ENCODE measurements at regions not wholly inside any gene's neighbourhood (a gene's known extent, or its start where the extent isn't known, plus 50 kb on each side); places are given as distances from the start of the nearest gene placed in this dataset.

DNA sequence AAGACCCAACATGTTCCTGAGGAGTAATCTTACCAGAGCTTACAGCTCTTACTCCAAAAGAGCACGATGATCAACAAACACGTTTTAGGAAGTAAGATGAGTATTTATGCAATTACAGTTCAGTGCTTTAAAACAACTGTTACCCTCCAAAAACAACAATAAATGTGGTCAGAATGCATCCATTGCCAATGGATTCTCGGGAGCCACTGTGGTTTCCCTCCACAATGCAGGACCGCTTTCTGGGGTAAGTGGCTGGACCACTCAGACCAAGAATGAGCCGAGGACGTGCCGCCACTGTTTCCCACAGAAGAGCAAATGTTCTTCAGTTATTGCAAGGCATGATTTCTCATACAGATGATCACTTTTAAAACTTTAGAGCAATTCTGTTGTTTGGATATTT, 232.3 kb upstream of the MKLN1 start:
- TF ChIP-seq, protein P1, sequence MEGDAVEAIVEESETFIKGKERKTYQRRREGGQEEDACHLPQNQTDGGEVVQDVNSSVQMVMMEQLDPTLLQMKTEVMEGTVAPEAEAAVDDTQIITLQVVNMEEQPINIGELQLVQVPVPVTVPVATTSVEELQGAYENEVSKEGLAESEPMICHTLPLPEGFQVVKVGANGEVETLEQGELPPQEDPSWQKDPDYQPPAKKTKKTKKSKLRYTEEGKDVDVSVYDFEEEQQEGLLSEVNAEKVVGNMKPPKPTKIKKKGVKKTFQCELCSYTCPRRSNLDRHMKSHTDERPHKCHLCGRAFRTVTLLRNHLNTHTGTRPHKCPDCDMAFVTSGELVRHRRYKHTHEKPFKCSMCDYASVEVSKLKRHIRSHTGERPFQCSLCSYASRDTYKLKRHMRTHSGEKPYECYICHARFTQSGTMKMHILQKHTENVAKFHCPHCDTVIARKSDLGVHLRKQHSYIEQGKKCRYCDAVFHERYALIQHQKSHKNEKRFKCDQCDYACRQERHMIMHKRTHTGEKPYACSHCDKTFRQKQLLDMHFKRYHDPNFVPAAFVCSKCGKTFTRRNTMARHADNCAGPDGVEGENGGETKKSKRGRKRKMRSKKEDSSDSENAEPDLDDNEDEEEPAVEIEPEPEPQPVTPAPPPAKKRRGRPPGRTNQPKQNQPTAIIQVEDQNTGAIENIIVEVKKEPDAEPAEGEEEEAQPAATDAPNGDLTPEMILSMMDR (IDR thresholded peaks at IDR 0.05; ENCODE audit: insufficient read depth, low read length, poor library complexity, severe bottlenecking): no peak
- no peak for DNase-seq (ENCODE audit: low read depth)
- Histone ChIP-seq H3K4me3 (ENCODE audit: low read depth, low read length) (no peak overlapping the region), H3K27me3 (ENCODE audit: control insufficient read depth, insufficient read depth, low read length) (no peaks in the 10 kb centered on the region), H3K36me3 (ENCODE audit: control insufficient read depth, insufficient read depth, low read length) (no peaks in the 10 kb centered on the region)

DNA sequence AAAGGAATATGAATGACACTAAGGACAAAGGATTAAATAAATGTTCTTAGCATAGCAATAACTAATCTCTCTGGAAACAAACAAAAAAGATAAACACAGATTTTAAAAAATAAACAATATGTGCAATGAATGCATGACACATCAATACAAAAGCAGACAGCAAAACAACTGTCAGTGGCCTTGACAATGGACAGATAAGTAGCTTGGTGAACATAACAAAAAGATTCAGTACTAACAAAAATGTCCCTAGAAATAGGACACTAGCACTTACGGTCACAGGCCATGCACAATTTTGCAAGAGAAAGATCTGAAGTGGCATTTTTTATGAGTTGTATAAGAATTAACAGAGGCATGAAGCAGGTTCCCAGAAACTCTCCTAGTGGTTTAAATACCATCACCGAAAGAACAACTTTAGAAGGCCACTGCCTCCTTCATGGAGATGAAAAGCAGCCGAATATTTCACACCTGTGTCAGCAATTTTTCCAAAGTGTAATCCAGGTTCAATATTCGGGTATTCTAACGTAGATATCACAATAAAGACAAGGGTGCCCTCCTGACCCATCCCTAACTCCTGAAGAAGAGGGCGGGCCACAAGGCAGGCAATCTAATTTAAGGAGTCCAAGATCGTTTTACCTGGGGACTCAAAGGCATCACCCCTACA, 231.3 kb upstream of the MKLN1 start:
- DNase-seq (ENCODE audit: low read depth): no peak
- TF ChIP-seq, protein P1 (IDR thresholded peaks at IDR 0.05; ENCODE audit: insufficient read depth, low read length, poor library complexity, severe bottlenecking): no peak
- Histone ChIP-seq H3K4me3 (ENCODE audit: low read depth, low read length) (no peak overlapping the region), H3K27me3 (ENCODE audit: control insufficient read depth, insufficient read depth, low read length) (no peaks in the 10 kb centered on the region), H3K36me3 (ENCODE audit: control insufficient read depth, insufficient read depth, low read length) (no peaks in the 10 kb centered on the region)

DNA sequence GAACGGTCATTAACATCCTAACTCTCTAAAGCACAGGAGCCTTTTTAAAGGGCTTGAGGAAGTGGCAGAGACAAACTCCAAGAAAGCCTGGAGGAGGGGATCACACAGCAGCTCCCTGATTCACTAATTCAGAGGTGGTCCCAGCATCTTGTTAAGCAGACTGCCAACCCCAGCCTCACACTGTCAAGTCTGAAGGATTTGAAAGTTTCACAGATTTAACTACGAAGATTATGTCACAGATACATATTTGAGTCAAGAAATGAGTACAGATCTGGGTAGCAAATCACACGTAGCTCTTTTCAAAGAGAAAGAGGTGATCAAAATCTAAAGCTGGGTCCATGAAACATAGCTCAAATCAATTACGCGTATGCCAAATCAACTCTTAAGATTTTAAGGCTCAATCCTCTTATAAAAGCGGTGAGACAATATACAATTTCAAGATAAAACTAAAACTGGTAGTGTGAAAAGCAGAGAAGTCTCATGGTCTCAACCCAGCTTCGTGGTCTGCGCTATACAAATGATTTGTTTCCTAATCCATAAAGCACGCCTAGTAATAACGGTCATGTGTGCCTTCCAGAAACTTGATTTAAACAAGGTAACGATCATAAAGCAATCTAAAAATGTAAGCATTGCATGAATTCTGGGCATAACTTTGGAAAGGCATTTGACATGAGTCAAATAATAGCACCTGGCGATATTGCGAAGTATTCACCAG, 229.9 kb upstream of the MKLN1 start:
- TF ChIP-seq, protein P1 (IDR thresholded peaks at IDR 0.05; ENCODE audit: insufficient read depth, low read length, poor library complexity, severe bottlenecking): no peak
- no peaks in the 10 kb centered on the region for H3K36me3 ChIP-seq (ENCODE audit: control insufficient read depth, insufficient read depth, low read length)
- H3K27me3 ChIP-seq (ENCODE audit: control insufficient read depth, insufficient read depth, low read length): no peaks in the 10 kb centered on the region
- DNase-seq (ENCODE audit: low read depth): no peak
- H3K4me3 ChIP-seq (ENCODE audit: low read depth, low read length): no peak overlapping the region

DNA sequence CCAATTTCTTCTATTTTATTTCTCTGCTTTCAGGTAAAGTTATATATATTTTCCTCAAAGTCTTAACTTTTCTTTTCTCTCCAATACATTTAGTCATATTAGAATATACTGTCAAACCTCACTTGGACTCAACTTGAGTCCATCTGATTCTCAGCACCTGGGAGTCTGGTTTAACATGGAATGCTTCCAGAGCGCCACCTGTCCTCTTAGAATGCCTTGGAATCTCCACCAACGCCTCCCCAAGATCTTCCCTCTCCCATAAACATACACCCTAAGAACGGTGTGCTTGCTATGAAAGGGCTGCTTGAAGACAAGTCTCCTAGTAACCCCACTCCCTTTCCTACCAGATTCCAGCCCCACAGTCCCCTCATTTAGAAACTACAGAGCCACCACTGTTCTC, 229.1 kb upstream of the MKLN1 start:
- no peak for DNase-seq (ENCODE audit: low read depth)
- H3K36me3 ChIP-seq (ENCODE audit: control insufficient read depth, insufficient read depth, low read length): no peaks in the 10 kb centered on the region
- TF ChIP-seq, protein P1 (IDR thresholded peaks at IDR 0.05; ENCODE audit: insufficient read depth, low read length, poor library complexity, severe bottlenecking): no peak
- H3K4me3 ChIP-seq (ENCODE audit: low read depth, low read length): no peak overlapping the region
- no peaks in the 10 kb centered on the region for H3K27me3 ChIP-seq (ENCODE audit: control insufficient read depth, insufficient read depth, low read length)

DNA sequence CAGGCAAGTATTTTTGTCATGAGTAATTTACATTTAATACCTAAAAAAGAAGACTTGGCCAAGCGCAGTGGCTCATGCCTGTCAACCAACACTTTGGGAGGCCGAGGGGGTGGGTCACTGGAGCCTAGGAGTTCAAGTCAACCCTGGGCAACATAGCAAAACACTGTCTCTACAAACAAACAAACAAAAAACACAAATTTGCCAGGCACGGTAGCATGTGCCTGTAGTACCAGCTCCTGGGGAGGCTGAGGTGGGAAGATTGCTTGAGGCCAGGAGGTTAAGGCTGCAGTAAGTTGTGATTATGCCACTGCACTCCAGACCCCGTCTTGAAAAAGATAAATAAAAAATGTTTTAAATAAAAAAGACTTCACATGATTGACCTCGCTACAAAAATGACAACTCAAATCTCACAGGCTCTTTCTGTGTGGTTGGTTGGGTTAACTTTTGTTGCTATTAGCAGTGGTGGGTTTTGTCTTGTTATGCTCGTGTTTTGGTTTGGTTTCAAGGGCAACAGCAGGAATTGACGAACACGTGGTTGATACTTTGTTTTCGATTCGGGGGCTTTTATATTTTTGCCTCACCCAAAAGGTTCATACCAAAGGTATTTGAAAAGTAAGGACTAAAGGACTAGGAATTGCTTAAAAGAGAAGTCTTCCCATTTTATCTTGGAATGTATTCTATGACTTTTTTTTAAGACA, 227.2 kb upstream of the MKLN1 start:
- no peak for DNase-seq (ENCODE audit: low read depth)
- no peaks in the 10 kb centered on the region for H3K36me3 ChIP-seq (ENCODE audit: control insufficient read depth, insufficient read depth, low read length)
- no peak overlapping the region for H3K4me3 ChIP-seq (ENCODE audit: low read depth, low read length)
- TF ChIP-seq, protein P1 (IDR thresholded peaks at IDR 0.05; ENCODE audit: insufficient read depth, low read length, poor library complexity, severe bottlenecking): no peak
- H3K27me3 ChIP-seq (ENCODE audit: control insufficient read depth, insufficient read depth, low read length): no peaks in the 10 kb centered on the region

All from kidney epithelial cell (primary cell).